Ovary (tissue), 3 donors: ENCODE measurements at regions not wholly inside any gene's neighbourhood (a gene's known extent, or its start where the extent isn't known, plus 50 kb on each side); places are given as distances from the start of the nearest gene placed in this dataset.

Experiments
- CTCF ChIP-seq, 3 donors: fragments of 450-650 bp in 2 of 3; fragments of 200-600 bp in 1 of 3; IDR thresholded peaks; one replicate each; pipeline versions ENCODE4 v1.5.1 to v1.8.0; 2016 to 2022; ENCODE audit warnings: antibody characterized with exemption in 3 of 3, mild to moderate bottlenecking in 1 of 3
- EP300 ChIP-seq: sonication (generic); formaldehyde crosslinking; IDR thresholded peaks from one replicate; pipeline ENCODE4 v1.6.1; 2017; ENCODE audit warnings: antibody characterized with exemption
- POLR2A ChIP-seq: fragments of 450-650 bp; IDR thresholded peaks from one replicate; pipeline ENCODE4 v1.6.1; 2017; ENCODE audit warnings: antibody characterized with exemption, mild to moderate bottlenecking, moderate library complexity
- donor health status: DM: no; HTN: no; CAD: no.

- TF ChIP-seq CTCF (IDR thresholded peaks at IDR 0.05) (no peak), POLR2A (no peak), EP300 (no peak)
These were observed 284.3 kb downstream of the GAS1 start for GRCh38 chr9:86662890-86663468.
